Non-pigmented ciliary epithelial cell (primary cell): ENCODE measurements at regions not wholly inside any gene's neighbourhood (a gene's known extent, or its start where the extent isn't known, plus 50 kb on each side); places are given as distances from the start of the nearest gene placed in this dataset.
A peak's percentile ranks its signal among the peaks of the same experiment; 100 is the strongest.
"Not testable (repeated sequence)": the region's sequence is repeated elsewhere in the genome, so short reads cannot be mapped to it uniquely, and the experiment has no call there.

ENCODE experiments used
- DNase-seq: peaks from one replicate; pipeline ENCODE4 v3.0.0-alpha.2; 2010; ENCODE audit warnings: low read depth

DNA sequence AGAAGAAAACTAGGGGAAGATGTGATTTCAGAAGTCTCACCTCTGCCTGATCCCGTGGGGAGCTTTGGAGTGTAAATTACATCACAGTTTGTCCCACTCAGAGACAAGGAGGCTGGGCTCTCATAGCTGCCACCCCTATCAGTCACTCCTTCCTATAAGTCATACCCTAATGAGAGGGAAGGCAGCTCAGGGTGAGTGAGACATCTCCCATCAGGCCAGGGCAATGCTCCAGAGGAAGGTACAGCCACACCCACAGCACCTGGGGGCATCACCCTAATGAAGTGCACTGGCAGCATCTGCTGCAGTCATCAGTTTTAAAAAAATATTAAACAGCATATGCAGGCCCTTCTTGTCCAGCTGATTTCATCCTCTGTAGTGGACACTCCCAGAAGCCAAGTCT is 223.1 kb upstream of the NBPF12 start:
- DNase-seq, result not testable (repeated sequence)

DNA sequence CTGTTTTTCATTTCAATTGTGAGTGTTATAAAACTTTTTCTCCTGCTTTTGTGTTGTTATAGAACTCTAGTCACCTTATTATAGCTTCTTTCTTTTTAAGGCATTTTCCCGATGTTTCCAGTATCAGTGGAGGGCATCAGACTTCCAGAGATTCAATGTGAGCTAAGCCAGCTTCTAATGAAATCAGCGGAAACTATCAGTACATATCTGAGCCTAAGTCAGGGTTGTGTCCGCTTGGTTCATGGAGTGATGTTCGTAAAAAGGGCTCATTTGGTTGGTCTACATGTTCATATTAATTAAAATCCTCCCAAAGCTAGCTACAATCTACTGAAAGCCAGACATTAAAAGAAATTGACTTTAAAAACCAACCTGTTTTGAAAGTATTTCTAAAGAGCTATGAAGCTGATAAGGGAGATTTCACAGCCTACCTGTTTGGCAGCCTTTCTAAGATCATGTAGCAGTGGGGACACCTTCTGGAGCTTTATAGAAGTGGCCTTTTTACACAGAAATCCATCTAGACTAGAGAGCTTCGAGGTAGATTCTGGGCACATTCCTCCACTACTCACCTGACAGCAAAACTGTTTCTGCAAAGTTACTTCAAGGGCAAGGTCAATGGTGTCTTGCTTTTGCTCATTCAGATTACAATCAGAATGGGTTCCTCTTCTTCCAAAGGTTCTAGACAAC is 227.1 kb upstream of the NBPF12 start:
- peak; percentile 5 for DNase-seq

DNA sequence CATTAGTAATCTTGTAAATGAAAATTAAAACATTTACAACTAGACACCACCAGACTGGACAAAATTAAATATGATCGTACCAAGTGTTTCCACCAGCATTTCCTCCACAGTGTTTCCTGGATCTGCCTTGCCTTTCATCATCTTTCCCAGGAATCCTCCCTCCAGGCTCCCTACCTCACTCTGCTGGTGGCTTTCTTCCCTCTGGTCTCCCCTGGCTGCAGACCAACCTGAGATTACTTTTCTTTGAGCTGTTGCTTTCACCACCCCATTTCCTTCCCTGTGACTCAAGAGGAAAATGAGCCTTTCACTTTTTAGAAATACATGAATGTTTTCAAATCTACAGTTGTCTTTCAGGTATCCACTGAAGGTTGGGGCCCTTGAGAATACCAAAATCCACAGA is 228.8 kb upstream of the NBPF12 start:
- not testable (repeated sequence) for DNase-seq

DNA sequence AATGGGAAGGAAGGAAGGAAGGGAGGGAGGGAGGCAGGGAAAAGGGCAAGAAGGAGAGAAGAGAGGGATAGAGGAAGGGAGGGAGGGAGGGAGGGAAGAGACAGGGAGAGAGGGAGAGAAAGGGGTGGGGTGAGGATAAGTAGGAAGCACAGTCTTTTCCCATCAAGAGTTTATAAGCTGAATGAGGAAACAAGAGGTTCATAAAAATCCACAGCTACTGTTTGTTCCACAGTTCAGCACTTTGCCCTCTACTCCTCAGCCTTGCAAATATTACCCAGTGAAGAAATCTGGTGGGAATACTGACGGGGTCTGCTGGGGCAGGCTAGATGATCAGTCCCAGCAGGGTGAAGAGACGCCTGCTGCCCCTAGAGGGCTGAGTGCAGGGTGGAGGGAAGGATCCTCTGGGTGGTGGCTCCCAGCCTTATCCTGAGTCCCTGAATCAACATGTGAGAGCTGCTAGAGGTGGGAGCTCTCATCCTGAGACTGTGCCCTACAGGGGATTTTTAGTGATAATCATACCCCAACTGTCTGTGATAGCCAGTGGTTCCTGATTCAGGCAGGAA is 233.9 kb upstream of the NBPF12 start:
- DNase-seq, result not testable (repeated sequence)

DNA sequence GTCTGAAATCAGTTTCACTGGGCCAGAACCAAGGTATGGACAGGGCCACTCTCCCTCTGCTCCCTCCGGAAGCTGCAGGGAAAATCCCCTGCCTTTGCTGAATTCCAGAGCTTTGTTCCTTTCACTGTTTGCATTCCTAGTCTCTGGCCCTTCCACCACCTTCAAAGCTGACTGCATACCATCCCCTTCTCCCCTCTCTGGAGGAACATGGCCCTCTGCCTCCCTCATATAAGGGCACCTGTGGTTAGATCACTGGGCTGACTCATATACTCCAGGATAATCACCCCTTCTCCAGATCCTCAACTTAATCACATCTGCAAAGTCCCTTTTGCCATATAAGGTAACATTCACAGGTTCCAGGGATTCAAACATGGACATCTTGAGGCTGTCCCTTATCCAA is 236.8 kb upstream of the NBPF12 start:
- peak; percentile 13 for DNase-seq

DNA sequence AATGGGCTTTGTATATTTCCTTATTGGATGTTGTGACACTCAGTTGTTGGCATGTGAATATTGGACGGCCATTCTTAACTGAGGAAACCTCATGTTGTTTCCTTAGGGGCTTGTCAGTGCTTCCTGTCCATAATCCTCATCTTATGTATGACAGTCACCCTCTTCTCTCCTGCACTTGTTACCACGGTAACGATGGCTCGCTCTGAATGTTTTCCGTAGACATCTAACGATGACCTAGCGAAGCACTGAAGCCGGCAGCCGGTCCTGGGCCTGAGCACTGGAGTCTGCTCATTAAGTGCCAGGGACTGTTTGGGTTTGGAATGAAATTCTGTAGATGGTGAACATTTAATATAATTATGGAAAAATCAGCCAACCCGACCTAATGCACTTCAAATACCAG is 242.7 kb upstream of the NBPF12 start:
- not testable (repeated sequence) for DNase-seq

DNA sequence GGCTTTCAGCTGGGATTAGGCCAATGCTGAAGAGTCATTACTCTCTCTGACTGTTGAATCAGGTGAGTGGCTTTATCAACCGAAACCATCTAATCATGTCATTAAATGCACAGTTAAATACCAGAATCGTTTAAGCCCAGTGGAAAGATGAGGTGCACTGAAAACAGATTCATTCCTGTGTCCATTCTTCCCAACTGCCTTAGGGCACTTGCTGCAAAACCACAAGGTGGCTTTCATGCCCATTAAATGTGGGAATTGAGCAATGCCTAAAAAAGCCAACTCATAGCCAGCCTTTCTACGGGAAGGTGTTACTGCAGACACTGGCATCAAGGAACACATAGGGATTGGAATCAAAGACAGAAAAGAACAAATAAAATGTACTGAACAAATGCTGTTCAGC is 246.3 kb upstream of the NBPF12 start:
- not testable (repeated sequence) for DNase-seq

DNA sequence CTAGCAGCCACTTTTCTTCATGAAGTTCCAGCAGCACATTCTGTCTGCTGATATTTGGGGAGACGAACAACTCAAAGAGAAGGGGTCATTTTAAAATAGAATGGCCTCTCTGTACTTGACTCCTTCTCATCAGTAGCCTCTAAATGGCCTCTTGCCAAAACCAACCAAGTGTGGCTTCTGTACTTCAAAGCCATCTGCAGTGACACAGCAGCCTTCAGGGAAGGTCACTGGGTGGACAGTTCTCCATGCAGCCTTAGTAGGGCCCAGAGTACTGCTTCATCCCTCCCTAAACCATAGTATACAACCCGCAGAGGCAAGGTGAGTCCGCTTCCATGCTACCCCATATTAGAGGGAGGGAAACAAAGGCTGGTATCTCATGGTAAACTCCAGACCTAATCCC is 249.2 kb upstream of the NBPF12 start:
- DNase-seq, result not testable (repeated sequence)

- DNase-seq, result not testable (repeated sequence)
These were observed 251.3 kb upstream of the NBPF12 start for GRCh38 chr1:146686777-146687366.

DNA sequence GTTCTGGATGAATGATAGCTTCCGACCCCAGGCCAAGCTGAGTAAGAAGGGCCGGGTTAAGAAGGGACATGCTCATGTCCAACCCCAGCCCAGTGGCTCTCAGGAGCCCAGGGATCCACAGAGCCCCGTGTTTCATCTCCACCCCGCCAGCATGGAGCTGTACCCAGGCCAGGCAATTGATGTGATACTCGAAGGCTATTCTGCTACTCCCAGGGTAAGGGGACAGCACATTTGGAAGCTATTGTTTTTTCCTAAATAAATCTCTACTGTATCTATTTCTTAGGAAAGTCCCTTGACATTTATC is 255.0 kb upstream of the NBPF12 start:
- DNase-seq, result not testable (repeated sequence)

- not testable (repeated sequence) for DNase-seq
These were observed 255.6 kb upstream of the NBPF12 start for GRCh38 chr1:146682227-146683125.

DNA sequence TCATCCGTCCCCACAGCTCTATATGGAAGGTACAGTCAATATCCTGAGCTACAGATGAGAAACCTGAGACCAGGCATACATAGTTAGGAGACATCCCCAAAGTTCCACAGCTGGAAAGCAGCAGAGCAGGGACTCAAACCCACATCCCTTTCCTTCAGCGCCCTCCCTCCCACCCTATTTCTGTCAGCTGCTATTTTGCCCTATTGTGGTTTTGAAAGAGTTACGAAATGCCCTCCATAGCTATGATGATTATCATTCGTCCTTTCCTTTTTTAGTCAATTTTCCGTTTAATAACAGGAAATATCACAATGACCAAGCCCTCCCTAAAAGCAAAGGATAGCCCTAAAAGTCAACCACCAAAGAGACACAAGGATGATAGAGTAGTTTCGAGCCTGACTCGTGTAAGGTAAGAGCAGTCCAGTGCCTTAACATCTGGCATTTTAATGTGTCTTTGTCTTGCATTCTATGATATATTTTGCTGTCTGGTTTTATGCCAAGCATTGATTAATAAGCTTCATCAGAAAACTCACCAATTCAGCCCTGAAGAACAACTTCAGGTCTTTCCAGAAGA is 264.3 kb upstream of the NBPF12 start:
- not testable (repeated sequence) for DNase-seq

GRCh38 chr1:146672608-146673007 is 265.5 kb upstream of the NBPF12 start:
- not testable (repeated sequence) for DNase-seq

DNA sequence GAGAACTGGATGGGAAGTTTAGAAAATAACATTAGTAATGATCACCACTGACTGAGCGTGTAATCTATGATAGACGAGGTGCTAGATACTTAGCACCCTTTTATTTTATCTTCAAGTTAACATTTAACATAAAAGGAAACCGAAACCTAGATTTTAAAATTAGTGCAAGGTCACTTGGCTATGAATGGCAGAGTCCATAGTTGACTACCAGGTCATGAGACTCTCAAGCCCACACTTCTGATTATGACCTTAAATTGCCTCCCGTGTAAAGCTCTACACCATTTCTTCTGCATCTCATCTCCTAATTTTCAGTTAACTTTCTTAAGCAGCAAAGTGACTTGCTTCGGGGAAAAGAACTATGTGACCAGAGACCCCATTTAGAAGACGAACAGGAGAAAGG is 266.5 kb upstream of the NBPF12 start:
- DNase-seq, result not testable (repeated sequence)

DNA sequence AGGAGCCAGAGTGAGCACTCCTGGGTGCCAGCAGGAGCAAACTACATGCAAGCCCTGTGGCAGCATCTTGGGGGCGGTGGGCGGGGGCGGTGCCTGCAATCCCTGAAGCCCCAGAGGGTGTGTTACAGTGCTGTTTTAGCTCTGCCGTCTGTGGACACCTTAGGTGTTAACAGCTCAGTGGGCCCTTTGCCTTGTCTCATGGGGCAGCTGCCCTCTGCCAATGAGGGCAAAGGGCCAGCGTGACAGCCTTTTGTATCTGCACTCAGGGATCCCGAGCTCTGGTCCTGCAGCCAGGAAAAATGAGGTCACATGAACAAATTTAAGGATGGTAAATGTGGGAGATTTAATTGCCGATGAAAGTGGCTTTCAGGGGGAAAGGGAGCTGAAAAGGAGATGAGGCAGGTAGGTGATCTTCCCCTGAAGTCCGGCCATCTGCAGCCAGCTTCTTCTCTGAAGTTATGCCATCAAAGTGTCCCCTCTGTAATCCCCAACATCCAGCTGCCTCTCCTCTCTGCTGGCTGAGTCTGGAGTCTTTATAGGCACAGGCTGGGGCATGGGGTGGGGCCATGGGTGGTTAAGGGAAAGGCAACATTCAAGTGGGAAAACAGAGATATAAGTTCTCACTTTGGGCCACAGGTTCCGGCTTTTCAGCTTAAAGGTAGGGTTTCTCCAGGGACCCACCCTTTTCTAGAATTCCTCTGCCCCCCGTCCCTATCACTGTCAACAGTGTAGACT is 267.1 kb upstream of the NBPF12 start:
- not testable (repeated sequence) for DNase-seq

DNA sequence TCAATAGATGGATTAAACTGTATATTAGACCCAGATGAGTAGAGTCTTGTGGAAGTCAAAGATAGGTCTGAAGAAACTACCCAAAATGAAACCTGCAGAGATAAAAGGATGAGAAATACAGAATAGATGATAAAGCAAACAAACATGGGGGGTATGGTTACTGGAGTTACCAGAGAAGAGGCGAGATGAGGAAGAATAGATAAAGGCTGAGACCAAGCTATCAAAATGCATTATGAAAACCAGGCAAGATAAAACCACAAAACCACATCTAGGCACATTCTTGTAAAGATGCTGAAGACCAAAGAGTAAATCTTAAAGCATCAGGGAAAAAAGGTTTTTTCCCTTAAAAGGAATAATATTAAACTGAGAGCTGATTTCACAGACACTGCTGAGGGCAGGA is 271.8 kb upstream of the NBPF12 start:
- DNase-seq, result not testable (repeated sequence)

GRCh38 chr1:146660242-146660641 is 277.9 kb upstream of the NBPF12 start:
- DNase-seq, result not testable (repeated sequence)

- not testable (repeated sequence) for DNase-seq
These were observed 281.6 kb upstream of the NBPF12 start for GRCh38 chr1:146656356-146657060.

- not testable (repeated sequence) for DNase-seq
These were observed 283.4 kb upstream of the NBPF12 start for GRCh38 chr1:146654763-146655162.

DNA sequence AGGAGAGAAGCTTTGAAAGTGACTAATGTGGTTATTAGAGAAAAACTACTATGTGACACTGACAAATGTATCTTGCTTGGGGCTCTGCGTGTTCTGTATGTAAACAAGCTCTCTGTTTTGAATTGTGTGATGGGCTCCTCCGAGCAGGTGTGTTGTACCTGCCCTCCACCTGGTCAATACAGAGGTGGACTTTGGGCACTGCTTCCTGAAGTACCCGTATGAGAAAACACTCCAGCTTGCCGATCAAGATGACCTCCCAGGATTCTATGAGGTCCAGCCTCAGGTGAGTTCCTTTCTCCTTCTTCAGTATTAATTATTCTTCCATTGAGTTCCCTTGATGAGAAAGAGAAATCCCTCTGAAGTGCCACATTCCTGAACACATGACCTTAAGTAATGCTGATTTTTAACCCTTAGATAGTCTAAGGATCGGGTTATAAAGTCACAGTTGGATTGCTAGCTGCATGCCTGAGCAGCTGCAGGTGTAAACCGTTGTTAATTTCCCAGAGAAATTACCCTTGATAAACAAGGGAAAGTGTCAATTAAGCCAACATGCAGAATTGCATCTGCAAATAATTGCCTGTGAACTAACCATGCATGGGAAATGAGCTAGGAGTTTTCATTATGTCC is 292.0 kb upstream of the NBPF12 start:
- DNase-seq, result not testable (repeated sequence)
